ENCODE measurements at regions not wholly inside any gene's neighbourhood (a gene's known extent, or its start where the extent isn't known, plus 50 kb on each side); places are given as distances from the start of the nearest gene placed in this dataset.

DNA sequence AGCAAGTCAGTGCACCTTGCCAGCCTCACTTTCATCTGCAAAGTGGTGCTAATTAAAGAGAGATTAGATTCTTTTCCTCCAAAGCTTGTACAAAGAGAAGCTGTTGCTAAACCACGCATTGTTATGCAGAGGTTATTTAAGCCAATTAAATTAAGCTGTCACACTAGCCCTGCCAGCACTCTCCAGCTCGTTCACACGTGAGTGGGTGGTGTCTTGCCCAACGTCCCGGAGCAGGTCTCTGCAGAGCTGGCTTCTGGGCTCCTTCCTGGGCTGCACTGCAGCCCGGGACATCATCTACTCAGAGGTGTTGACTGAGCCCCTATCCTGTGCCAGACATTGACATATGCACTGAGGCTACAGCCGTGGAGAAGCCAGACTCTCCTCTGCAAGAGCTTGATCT, 401.6 kb upstream of the SULF2 start (continued):
- TF ChIP-seq, protein P1, sequence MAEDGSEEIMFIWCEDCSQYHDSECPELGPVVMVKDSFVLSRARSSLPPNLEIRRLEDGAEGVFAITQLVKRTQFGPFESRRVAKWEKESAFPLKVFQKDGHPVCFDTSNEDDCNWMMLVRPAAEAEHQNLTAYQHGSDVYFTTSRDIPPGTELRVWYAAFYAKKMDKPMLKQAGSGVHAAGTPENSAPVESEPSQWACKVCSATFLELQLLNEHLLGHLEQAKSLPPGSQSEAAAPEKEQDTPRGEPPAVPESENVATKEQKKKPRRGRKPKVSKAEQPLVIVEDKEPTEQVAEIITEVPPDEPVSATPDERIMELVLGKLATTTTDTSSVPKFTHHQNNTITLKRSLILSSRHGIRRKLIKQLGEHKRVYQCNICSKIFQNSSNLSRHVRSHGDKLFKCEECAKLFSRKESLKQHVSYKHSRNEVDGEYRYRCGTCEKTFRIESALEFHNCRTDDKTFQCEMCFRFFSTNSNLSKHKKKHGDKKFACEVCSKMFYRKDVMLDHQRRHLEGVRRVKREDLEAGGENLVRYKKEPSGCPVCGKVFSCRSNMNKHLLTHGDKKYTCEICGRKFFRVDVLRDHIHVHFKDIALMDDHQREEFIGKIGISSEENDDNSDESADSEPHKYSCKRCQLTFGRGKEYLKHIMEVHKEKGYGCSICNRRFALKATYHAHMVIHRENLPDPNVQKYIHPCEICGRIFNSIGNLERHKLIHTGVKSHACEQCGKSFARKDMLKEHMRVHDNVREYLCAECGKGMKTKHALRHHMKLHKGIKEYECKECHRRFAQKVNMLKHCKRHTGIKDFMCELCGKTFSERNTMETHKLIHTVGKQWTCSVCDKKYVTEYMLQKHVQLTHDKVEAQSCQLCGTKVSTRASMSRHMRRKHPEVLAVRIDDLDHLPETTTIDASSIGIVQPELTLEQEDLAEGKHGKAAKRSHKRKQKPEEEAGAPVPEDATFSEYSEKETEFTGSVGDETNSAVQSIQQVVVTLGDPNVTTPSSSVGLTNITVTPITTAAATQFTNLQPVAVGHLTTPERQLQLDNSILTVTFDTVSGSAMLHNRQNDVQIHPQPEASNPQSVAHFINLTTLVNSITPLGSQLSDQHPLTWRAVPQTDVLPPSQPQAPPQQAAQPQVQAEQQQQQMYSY (CRISPR knock-in tag; IDR thresholded peaks at IDR 0.05) = no peak
- no peak for TF ChIP-seq NFYB (CRISPR knock-in tag; conservative IDR thresholded peaks at IDR 0.05; ENCODE audit: low read depth)

DNA sequence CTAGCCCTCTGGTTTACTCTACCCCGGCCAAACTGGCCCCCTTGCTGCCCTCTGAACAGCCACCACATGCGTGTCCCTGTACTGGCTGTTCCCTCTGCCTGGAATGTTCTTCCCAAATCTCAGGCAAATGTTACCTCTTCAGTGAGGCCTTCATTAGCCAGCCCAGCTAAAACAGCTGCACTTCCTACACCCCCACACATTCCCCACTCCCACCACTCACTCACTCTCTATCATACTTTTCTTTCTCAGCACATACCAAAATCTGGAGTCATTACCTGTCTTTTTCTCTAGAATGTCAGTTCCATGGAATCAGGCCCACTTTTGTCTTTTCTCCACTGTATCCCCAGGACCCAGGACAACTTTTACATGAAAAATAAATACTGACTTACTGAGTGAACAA, 401.2 kb upstream of the SULF2 start:
- ChIA-PET POLR2A (no interaction called here), CTCF (interaction anchor here (0.9 to 1.2 kb wide), 3 partner anchors 291 to 434 kb away, joined by 3 read pairs; no protein-coding TSS in a partner anchor)
- peaks cover 4% of the 10 kb centered on the region for H3K27me3 Mint-ChIP-seq (ENCODE audit: low read depth)
- H3K4me3 Mint-ChIP-seq = no peak overlapping the region
- peaks cover 18% of the 10 kb centered on the region for H3K4me1 Mint-ChIP-seq
- H3K36me3 Mint-ChIP-seq = no peaks in the 10 kb centered on the region
- ATAC-seq (no peak), DNase-seq (ENCODE audit: low spot score) (no peak)
- H3K27ac Mint-ChIP-seq = no peak overlapping the region
- H3K9me3 Mint-ChIP-seq = peaks cover 8% of the 10 kb centered on the region
- TF ChIP-seq, protein P2, sequence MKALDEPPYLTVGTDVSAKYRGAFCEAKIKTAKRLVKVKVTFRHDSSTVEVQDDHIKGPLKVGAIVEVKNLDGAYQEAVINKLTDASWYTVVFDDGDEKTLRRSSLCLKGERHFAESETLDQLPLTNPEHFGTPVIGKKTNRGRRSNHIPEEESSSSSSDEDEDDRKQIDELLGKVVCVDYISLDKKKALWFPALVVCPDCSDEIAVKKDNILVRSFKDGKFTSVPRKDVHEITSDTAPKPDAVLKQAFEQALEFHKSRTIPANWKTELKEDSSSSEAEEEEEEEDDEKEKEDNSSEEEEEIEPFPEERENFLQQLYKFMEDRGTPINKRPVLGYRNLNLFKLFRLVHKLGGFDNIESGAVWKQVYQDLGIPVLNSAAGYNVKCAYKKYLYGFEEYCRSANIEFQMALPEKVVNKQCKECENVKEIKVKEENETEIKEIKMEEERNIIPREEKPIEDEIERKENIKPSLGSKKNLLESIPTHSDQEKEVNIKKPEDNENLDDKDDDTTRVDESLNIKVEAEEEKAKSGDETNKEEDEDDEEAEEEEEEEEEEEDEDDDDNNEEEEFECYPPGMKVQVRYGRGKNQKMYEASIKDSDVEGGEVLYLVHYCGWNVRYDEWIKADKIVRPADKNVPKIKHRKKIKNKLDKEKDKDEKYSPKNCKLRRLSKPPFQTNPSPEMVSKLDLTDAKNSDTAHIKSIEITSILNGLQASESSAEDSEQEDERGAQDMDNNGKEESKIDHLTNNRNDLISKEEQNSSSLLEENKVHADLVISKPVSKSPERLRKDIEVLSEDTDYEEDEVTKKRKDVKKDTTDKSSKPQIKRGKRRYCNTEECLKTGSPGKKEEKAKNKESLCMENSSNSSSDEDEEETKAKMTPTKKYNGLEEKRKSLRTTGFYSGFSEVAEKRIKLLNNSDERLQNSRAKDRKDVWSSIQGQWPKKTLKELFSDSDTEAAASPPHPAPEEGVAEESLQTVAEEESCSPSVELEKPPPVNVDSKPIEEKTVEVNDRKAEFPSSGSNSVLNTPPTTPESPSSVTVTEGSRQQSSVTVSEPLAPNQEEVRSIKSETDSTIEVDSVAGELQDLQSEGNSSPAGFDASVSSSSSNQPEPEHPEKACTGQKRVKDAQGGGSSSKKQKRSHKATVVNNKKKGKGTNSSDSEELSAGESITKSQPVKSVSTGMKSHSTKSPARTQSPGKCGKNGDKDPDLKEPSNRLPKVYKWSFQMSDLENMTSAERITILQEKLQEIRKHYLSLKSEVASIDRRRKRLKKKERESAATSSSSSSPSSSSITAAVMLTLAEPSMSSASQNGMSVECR (CRISPR knock-in tag; IDR thresholded peaks at IDR 0.05; ENCODE audit: borderline replicate concordance) = no peak
- no peak for TF ChIP-seq KAT7 (CRISPR knock-in tag; IDR thresholded peaks at IDR 0.05; ENCODE audit: borderline replicate concordance)
- TF ChIP-seq, protein P3, sequence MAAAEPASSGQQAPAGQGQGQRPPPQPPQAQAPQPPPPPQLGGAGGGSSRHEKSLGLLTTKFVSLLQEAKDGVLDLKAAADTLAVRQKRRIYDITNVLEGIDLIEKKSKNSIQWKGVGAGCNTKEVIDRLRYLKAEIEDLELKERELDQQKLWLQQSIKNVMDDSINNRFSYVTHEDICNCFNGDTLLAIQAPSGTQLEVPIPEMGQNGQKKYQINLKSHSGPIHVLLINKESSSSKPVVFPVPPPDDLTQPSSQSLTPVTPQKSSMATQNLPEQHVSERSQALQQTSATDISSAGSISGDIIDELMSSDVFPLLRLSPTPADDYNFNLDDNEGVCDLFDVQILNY (CRISPR knock-in tag; IDR thresholded peaks at IDR 0.05) = no peak
- TF ChIP-seq NR3C1 (CRISPR knock-in tag; conservative IDR thresholded peaks at IDR 0.05; ENCODE audit: low read depth) = no peak
- TF ChIP-seq, protein P4, sequence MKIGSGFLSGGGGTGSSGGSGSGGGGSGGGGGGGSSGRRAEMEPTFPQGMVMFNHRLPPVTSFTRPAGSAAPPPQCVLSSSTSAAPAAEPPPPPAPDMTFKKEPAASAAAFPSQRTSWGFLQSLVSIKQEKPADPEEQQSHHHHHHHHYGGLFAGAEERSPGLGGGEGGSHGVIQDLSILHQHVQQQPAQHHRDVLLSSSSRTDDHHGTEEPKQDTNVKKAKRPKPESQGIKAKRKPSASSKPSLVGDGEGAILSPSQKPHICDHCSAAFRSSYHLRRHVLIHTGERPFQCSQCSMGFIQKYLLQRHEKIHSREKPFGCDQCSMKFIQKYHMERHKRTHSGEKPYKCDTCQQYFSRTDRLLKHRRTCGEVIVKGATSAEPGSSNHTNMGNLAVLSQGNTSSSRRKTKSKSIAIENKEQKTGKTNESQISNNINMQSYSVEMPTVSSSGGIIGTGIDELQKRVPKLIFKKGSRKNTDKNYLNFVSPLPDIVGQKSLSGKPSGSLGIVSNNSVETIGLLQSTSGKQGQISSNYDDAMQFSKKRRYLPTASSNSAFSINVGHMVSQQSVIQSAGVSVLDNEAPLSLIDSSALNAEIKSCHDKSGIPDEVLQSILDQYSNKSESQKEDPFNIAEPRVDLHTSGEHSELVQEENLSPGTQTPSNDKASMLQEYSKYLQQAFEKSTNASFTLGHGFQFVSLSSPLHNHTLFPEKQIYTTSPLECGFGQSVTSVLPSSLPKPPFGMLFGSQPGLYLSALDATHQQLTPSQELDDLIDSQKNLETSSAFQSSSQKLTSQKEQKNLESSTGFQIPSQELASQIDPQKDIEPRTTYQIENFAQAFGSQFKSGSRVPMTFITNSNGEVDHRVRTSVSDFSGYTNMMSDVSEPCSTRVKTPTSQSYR (CRISPR knock-in tag; IDR thresholded peaks at IDR 0.05) = no peak
- TF ChIP-seq NFATC4 (CRISPR knock-in tag; IDR thresholded peaks at IDR 0.05) = no peak
- TF ChIP-seq, protein P5, sequence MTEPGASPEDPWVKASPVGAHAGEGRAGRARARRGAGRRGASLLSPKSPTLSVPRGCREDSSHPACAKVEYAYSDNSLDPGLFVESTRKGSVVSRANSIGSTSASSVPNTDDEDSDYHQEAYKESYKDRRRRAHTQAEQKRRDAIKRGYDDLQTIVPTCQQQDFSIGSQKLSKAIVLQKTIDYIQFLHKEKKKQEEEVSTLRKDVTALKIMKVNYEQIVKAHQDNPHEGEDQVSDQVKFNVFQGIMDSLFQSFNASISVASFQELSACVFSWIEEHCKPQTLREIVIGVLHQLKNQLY (CRISPR knock-in tag; IDR thresholded peaks at IDR 0.05) = no peak
- no peak for TF ChIP-seq ZNF671 (CRISPR knock-in tag; IDR thresholded peaks at IDR 0.05)
- no peak for TF ChIP-seq SMAD3 (CRISPR knock-in tag; IDR thresholded peaks at IDR 0.05; ENCODE audit: borderline replicate concordance)
- TF ChIP-seq, protein P6, sequence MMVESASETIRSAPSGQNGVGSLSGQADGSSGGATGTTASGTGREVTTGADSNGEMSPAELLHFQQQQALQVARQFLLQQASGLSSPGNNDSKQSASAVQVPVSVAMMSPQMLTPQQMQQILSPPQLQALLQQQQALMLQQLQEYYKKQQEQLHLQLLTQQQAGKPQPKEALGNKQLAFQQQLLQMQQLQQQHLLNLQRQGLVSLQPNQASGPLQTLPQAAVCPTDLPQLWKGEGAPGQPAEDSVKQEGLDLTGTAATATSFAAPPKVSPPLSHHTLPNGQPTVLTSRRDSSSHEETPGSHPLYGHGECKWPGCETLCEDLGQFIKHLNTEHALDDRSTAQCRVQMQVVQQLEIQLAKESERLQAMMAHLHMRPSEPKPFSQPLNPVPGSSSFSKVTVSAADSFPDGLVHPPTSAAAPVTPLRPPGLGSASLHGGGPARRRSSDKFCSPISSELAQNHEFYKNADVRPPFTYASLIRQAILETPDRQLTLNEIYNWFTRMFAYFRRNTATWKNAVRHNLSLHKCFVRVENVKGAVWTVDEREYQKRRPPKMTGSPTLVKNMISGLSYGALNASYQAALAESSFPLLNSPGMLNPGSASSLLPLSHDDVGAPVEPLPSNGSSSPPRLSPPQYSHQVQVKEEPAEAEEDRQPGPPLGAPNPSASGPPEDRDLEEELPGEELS (CRISPR knock-in tag; IDR thresholded peaks at IDR 0.05) = no peak
- TF ChIP-seq HMGA2 (CRISPR knock-in tag; IDR thresholded peaks at IDR 0.05) = no peak
- no peak for TF ChIP-seq ESRRA (CRISPR knock-in tag; IDR thresholded peaks at IDR 0.05; ENCODE audit: borderline replicate concordance)
